Esophagus squamous epithelium (tissue), 4 donors: ENCODE measurements at regions not wholly inside any gene's neighbourhood (a gene's known extent, or its start where the extent isn't known, plus 50 kb on each side); places are given as distances from the start of the nearest gene placed in this dataset.

Experiments
- CTCF ChIP-seq, 6 experiments: fragments of 450-650 bp in 4 of 6; fragments of 200-600 bp in 2 of 6; sonication (generic) in 2 of 6; IDR thresholded peaks; one replicate each; pipeline ENCODE4 v1.5.1; 2016 to 2019; ENCODE audit warnings: antibody characterized with exemption in 6 of 6, mild to moderate bottlenecking in 4 of 6, moderate library complexity in 4 of 6
- POLR2A ChIP-seq, 4 donors: fragments of 450-650 bp; IDR thresholded peaks; one replicate each; pipeline ENCODE4 v1.6.1; 2017; ENCODE audit warnings: antibody characterized with exemption in 4 of 4, mild to moderate bottlenecking in 4 of 4, moderate library complexity in 3 of 4

GRCh38 chr2:13056259-13056843, 339.6 kb downstream of the TRIB2 start:
- TF ChIP-seq CTCF (IDR thresholded peaks at IDR 0.05) = peak in 5 of 6 experiments; percentile 23 to 52 (median 37)
- no peak for TF ChIP-seq POLR2A (IDR thresholded peaks at IDR 0.05)
